ENCODE measurements at regions not wholly inside any gene's neighbourhood (a gene's known extent, or its start where the extent isn't known, plus 50 kb on each side); places are given as distances from the start of the nearest gene placed in this dataset.
"Not testable (repeated sequence)": the region's sequence is repeated elsewhere in the genome, so short reads cannot be mapped to it uniquely, and the experiment has no call there.

DNA sequence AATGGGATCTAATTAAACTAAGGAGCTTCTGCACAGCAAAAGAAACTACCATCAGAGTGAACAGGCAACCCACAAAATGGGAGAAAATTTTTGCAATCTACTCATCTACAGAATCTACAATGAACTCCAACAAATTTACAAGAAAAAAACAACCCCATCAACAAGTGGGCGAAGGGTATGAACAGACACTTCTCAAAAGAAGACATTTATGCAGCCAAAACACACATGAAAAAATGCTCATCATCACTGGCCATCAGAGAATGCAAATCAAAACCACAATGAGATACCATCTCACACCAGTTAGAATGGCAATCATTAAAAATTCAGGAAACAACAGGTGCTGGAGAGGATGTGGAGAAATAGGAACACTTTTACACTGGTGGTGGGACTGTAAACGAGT, 55.6 kb upstream of the MAN1A1 start:
- TF ChIP-seq, protein P1, sequence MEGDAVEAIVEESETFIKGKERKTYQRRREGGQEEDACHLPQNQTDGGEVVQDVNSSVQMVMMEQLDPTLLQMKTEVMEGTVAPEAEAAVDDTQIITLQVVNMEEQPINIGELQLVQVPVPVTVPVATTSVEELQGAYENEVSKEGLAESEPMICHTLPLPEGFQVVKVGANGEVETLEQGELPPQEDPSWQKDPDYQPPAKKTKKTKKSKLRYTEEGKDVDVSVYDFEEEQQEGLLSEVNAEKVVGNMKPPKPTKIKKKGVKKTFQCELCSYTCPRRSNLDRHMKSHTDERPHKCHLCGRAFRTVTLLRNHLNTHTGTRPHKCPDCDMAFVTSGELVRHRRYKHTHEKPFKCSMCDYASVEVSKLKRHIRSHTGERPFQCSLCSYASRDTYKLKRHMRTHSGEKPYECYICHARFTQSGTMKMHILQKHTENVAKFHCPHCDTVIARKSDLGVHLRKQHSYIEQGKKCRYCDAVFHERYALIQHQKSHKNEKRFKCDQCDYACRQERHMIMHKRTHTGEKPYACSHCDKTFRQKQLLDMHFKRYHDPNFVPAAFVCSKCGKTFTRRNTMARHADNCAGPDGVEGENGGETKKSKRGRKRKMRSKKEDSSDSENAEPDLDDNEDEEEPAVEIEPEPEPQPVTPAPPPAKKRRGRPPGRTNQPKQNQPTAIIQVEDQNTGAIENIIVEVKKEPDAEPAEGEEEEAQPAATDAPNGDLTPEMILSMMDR (IDR thresholded peaks at IDR 0.05) = not testable (repeated sequence)
- not testable (repeated sequence) for TF ChIP-seq POLR2AphosphoS5, POLR2A, EP300 (IDR thresholded peaks at IDR 0.05)

Measured in gastroesophageal sphincter (tissue), 3 donors.